ENCODE measurements at regions not wholly inside any gene's neighbourhood (a gene's known extent, or its start where the extent isn't known, plus 50 kb on each side); places are given as distances from the start of the nearest gene placed in this dataset.

- TF ChIP-seq CTCF (conservative IDR thresholded peaks at IDR 0.05; ENCODE audit: low read length) (no peak), EZH2phosphoT487 (IDR thresholded peaks at IDR 0.05; ENCODE audit: borderline replicate concordance, low read depth, low read length) (no peak)
Observed at GRCh38 chr13:54383604-54384003, 1355.0 kb downstream of the OLFM4 start.
